ENCODE measurements at regions not wholly inside any gene's neighbourhood (a gene's known extent, or its start where the extent isn't known, plus 50 kb on each side); places are given as distances from the start of the nearest gene placed in this dataset.
"Not testable (repeated sequence)": the region's sequence is repeated elsewhere in the genome, so short reads cannot be mapped to it uniquely, and the experiment has no call there.

DNA sequence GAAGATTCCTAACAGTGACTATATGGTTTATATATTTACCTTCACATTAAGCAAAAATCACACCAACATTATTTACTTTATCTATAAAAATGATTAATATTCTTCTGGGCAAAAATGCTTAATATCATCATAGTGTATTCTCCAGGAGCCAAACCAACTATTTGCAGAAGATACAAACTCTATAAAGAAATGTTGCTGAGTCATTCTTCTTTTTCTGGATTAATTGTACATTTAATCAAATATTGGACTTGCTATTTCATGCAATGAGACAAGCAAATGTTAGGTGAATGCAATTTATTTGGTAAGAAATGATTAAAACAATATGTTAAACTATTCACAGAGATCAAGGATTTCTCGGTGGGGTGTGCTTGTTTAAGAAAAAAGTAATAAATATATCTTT is 1075.8 kb downstream of the PCDH9 start:
- DNase-seq (ENCODE audit: low read depth), result peak; percentile 4

DNA sequence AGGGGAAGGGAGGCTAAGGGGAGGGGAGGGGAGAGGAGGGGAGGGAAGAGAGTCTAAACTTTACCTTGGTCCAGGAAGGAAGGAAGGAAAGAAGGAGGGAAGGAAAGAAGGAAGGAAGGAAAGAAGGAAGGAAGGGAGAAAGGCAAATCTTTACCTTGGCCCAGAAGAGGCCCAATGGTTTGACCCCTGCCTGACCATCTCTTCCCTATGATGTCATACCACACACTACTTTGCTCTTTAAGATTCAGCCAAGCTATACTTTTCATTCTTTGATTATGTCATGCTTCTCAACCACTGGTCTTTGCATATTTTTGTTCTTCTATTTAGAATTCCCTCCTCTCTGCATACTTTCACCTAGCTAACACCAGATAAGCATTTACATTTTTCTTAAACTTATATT is 1077.5 kb downstream of the PCDH9 start:
- no peak for DNase-seq (ENCODE audit: low read depth)

DNA sequence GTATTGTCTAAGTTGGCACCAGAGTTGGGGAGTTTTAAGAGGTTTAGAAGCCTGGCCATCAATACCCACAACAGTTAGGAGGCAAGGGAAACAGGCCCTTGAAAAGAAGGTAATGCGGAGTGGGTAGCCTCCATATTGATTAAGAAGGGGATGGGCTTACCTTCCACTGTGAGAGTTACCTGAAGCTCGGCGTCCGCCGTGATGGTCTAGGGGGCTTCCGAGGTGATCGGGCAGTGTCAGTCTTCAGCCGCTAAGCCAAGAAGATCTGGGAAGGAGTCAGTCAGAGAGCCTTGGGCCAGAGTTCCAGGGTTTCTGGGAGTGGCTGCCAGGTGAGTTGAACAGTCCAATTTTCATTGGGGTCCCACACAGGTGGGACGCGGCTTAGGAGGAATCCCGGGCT is 1085.8 kb downstream of the PCDH9 start:
- not testable (repeated sequence) for DNase-seq (ENCODE audit: low read depth)

DNA sequence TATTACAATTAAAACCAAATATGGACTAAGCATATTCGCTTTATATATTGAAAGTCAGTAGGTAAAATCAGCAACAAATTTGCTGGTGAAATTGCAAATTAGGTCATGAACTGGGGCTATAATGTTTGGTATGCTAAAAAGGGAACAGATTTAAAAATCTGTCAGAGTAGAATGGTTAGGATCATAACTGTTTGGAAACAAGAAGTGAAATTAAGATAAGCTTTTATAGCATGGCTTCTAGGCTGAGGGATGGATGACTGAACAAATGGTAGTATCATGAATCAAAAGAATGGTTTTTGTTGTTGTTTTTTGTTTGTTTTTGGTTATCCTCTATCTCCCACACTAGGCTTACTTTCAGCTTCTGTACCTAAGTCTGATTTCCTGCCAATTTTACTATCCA is 1090.4 kb downstream of the PCDH9 start:
- DNase-seq (ENCODE audit: low read depth), result no peak

DNA sequence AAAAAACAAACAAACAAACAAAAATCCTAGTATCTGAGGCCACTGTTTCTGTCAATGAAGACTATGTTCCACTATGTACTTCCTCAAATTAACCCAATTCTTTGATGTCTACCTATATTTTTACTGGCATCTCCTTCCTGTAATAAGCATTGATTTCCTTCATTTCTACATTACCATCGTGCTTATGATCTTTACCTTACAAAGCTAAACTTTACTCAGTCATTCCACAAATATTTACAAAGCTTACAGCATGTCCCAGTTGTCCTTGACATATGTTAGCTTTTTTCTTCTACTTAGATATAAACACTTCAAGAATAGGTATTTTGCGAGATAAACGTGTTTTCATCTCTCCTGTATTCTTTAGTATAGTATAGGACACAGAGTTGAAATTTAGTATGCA is 1090.9 kb downstream of the PCDH9 start:
- peak; percentile 15 for DNase-seq (ENCODE audit: low read depth)

DNA sequence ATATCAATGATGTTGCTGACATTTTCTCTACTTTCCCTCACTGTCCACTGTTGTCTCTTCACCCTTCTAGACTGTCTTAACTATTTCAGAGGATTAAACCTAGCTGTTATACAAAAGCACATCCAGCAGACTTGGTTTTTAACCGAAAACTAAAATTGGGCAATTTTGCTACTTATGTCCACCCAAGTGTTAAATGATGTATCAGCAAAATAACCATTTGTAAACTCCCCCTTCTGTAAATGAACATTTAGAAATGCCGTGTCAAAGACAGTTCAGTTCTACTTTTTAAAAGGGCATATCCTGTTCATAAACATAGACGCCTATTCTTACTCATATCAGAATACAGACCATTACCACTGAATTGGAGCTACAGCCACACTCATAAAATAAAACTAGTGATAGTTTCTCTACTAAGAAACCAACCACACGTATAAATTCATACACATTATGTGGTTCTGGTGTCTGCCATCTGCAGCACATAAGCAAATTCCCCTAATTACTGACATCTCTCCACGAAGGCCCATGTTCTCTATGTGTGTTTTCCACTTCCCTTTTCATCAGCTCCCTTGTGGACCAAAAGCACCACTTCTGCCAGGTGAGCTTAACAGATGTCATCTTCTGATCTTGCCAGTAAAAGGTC is 1091.8 kb downstream of the PCDH9 start:
- no peak for DNase-seq (ENCODE audit: low read depth)

DNA sequence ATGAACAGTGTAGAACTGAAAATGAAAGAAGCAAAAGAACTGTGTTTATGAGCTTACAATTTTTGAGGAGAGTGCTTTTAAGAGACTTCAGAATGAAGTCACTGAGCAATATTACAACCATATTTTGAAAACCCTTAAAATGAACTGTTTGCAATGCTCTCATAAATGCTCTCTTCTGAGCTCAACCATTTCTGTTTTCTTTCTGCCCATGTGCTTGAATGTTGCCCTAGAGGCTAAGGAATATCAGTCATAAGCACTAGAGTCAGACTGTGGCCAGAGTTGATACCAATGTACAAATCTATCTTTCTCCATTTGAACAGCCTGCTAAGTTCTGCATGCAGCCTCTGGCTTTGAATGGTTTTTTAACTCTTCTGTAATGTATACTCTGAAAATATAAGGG is 1092.8 kb downstream of the PCDH9 start:
- DNase-seq (ENCODE audit: low read depth), result no peak

DNA sequence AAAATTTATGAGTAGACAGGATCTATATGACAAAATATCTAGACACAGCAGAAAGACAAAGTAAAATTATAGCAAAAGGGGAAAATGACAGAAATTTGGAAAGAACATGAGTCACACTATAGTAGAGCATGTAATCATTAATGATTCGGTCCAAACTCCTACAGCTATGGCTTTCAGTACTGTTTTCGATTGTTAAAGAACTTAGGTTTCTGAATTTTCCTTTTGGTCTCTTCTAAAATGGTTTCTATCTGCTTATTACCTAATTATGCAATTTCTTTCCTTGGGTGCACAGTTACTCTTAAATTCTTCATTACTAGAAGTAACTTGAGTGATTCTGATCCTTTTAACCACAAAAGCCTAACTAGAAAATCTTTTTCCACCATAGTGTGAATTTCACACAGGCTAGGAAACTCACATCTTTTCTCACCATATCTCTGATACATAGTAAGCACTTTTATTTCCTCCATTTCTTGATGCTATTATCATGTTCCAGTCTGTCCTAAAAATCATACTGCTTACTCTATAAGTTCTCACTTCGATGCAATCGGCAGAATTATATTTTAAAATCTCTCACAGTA is 1101.4 kb downstream of the PCDH9 start:
- DNase-seq (ENCODE audit: low read depth), result no peak

DNA sequence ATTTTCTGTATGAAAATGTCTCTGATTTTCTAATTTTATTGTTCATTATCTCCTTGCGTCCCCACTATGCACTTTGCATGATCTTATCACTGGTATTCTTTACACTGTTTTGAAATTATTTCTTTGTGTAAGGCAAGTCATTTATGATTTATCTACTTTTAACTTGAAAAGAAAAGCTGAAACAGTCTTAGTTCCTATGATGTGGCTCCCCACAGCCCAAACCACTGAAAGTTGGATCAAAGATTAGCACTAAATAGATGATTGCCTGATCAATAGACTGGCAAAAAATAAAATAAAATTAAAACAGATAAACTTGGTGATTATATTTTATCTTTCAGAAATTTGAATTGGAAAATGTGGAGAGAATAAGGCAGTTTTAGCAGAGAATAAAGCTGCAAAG is 1101.9 kb downstream of the PCDH9 start:
- DNase-seq (ENCODE audit: low read depth), result no peak

DNA sequence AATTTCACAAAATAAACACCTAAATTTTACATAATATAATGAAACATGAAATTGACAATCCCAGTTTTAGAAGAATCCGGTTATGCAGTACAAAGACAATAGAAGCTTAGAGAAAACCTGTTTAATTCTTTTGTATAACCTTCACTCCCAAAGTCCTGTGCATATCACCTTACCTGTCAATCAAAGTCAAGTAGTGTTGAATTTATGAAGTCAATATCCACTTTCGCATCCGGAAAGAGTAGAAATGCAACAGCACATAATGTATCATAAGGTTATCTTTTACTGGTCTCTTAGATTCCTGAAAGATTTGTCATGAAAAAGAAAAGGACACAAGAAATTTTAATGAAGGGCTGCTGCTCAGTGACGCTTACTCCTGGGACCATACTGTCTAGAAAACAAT is 1112.6 kb downstream of the PCDH9 start:
- no peak for DNase-seq (ENCODE audit: low read depth)

DNA sequence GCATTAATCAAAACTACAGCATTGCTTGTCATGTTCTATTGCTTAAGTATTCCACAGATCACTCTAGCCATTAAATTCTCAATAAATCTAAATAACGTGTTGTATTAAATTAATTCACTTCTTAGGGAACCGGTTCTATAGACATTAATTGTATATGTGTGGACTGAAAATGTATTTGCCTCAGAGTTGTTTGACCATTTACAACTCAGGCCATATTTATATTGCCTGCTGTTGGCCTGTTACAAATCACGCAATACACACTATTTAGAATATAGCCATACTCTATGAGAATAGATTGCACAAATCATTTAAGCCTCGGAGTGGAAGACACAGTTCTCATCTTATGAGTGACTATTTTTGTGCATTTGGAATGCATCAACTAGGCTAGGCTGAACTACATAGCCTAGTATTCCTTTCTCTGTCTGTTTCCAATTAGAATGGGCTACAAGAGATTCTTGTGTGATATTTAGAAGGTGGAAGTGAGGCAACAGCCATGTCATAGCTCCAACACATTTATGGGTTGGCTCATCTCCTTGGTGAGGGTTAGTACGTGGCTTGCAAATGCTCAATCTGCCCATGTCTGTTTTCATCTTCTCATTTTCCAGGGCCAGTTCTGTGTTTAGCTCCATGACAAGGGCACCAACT is 1116.1 kb downstream of the PCDH9 start:
- DNase-seq (ENCODE audit: low read depth), result peak; percentile 6

DNA sequence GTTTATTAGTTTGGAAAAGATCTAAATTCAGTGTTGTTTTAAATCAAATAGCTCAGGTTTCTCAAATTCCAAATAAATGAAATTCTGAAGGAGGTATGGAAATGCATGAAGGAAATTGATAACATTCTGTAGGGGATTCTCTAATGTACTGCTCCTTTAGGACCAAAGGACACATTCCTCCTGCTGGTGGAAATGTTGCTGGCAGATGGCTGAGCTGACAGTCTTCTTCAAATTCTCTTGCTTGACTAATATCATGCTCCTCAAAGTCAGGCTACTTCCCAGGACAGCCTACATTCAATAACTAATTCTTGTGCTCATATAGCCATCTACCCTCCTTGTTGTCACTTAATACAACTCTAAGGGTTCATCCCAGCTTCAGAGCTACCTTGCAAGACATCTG is 1118.5 kb downstream of the PCDH9 start:
- no peak for DNase-seq (ENCODE audit: low read depth)

DNA sequence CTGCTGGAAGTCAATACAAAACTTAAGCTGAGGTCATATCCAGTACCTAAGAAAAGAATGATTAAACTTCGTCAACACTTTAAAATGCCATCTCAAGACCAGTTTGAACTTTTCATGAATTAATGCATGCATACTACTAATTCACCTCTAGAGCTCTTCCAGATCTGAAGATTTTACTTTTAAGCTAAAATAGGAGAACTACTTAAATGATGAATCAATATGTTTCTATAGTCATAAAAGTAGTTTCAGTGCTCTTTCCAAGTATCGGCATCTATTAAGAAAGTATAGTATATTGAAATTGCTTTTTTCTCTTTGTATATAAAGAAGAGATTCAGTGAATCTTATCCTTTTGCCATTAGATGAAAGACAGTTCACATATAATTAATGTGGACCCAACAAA is 1123.9 kb downstream of the PCDH9 start:
- no peak for DNase-seq (ENCODE audit: low read depth)

DNA sequence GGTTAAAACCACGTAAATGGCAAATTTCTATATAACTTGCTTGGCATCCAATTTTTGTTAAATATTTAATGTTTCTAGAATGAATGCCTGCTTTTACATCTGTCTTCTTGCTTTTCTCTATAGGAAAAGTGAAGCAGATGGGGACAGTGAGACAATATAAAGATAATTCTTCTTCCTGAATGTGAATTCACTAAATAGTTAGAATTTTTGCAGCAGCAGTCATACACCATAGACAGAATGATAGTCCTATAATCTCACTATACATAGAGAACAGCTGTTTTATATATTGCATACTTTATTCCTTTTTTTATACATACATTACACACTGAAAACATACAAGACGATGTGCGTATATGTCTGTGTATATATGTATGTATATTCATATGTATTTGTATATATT is 1127.3 kb downstream of the PCDH9 start:
- DNase-seq (ENCODE audit: low read depth), result peak; percentile 40

DNA sequence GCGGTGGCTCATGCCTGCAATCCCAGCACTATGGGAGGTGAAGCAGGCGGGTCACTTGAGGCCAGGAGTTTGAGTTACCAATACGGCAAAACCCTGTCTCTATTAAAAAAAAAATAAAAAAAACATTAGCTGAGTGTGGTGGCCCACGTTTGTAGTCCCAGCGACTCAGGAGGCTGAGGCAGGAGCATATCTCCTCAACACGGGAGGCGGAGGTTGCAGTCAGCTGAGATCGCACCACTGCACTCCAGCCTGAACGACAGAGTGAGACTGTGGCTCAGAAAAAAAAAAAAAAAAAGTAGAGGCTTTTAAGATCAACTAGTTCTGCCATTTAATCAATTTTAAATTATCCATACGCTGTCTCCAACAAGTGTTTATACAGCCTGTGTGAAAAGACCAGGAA is 1130.3 kb downstream of the PCDH9 start:
- DNase-seq (ENCODE audit: low read depth), result no peak

DNA sequence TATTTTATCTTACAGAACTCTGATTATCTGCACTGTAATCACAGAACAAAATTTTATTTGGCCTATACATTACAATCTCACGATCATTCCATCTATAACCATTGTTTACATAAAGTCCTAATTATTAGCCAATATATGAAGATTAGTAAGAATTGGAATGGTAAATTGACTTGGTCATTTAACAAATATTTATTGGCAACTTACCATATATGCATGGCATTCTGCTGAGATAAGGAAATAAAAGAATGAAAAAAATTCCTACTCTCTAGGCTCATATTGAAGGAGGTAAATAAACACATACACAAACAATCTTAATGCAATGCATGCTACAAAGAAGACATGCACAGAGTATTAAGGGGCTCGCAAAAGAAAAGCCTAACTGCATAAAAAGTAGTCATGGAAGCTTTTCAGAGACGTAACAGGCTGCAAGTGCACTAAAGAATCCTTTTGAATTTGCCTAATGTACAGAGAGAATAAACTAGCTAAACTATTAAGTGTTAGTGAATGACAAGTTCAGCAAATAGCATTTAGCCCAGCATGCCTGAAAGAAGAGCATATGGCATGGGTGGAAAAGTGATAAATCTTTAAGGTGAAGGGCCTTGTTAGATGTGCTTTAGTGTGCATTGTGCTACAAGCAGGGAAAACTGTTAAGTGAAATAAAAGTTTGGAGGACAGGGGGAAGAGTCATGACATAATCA is 1131.1 kb downstream of the PCDH9 start:
- DNase-seq (ENCODE audit: low read depth), result peak; percentile 43

DNA sequence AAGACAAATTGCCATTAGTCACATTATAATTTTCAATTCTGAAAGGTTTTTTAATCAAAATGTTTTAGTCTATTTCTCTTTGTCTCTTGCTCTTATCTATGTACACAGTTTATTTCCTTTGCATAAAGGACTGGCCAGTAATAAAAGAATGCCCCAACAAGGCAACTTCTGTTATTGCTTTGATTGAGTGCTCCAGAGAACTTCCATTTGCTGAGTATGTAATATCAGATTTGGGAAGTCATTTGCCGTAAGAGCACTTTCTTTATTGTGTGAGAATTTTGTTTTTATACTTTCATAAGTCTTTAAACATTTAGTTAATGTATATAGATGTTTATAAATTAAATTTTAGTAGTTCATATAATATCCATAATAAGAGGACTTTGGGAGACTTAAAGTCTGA is 1140.4 kb downstream of the PCDH9 start:
- no peak for DNase-seq (ENCODE audit: low read depth)

DNA sequence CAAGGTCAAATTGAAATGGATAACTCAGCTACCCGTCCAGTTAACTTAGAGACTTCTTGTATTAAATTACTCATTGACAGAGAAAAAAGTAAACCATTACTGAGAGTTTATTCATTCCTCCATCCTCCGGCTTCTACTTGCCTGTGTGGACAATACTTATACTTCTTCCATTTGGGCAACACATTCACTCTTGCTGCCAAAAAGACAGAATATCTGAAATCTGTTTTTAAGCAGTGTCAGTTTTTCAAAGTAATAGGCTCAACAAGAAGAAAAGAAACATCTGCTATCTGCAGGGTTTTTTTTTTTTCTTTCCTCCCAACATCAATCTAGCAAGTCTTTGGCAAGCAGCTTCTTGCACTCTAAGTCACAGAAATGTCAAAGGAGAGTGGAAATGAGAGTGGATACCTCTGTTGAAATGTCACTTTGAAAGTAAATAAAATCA is 1142.8 kb downstream of the PCDH9 start:
- DNase-seq (ENCODE audit: low read depth), result no peak

DNA sequence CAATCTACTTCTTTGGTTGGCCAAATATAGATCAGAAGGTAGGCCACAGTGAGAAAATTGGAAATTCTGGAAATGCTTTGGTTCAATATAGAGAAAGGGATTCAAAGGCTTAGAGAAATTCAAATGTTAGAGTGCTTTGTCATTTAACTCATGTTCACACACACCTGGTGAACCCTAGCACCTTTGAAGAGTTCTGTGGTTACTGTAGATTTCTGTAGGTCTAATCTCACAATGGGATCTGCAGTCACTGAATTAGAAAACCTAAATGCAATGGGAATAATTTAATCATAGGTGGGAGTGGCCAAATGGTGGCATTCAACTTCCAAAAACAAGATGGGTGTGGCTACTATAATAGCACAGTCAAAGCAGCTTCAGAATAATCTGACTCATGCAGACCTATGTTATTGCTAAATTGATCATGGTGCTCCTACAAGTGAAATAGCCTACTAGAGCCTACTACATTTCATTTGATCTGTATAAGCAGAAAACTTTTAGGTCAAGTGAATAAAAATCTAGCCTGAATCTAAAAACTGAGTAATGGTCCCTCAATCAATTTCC is 1152.9 kb downstream of the PCDH9 start:
- peak; percentile 8 for DNase-seq (ENCODE audit: low read depth)

DNA sequence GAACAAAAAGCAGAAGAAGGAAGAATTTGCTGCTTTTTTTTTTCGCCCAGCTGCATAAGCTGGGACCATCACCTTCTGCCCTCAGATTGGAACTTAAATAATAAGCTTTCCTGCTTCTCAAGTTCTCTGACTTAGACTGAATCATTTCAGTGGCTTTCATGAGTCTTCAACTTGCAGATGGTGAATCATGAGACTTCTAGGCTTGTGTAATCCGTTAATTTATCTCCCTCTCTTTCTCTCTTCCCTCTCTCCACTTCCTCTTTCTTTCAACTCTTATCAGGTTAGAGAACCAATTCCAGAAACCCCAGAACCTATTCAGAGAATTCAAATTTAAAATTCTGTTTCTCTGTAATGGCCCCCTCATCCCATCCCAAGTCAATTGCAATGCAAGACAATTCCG is 1153.7 kb downstream of the PCDH9 start:
- peak; percentile 80 for DNase-seq (ENCODE audit: low read depth)

DNA sequence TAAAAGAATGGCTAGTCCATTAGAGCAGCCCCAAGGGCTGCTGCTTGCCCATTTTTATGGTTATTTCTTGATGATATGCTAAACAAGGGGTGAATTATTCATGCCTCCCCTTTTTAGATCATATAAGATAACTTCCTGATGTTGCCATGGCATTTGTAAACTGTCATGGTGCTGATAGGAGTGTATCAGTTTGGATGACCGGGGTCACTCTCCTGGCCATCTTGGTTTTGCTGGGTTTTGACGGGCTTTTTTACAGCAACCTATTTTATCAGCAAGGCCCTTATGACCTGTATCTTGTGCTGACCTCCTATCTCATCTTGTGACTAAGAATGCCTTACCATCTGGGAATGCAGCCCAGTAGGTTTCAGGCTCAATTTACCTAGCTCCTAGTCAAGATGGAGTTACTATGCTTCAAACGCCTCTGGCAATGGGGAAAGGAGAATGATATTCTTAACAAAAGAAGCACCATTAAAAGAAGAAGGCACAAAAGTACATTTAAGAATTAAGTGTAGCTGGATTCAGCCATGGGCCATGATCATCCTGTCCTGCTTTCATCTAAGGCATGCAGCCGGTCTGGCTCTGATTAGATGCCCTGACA is 1156.0 kb downstream of the PCDH9 start:
- no peak for DNase-seq (ENCODE audit: low read depth)

DNA sequence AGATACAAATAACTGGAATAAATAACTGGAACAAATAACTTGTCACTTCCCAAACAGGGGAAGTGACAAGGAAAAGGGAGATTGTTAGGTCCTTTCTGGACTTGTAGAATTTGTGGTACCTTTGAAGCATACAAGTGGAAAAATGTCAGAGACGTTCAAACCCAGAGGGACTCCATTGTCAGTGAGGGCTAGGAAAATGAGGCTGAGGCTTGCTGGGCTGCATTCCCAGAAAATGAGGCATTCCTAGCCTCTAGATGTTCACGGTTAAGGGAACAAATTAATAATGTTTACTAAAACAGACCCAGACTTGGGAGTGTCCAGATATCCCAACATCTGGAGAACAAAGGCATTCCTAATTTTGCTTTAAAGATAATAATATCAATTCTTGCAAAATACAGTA is 1158.0 kb downstream of the PCDH9 start:
- not testable (repeated sequence) for DNase-seq (ENCODE audit: low read depth)

All from iris pigment epithelial cell (primary cell).